ENCODE measurements at regions not wholly inside any gene's neighbourhood (a gene's known extent, or its start where the extent isn't known, plus 50 kb on each side); places are given as distances from the start of the nearest gene placed in this dataset.

DNA sequence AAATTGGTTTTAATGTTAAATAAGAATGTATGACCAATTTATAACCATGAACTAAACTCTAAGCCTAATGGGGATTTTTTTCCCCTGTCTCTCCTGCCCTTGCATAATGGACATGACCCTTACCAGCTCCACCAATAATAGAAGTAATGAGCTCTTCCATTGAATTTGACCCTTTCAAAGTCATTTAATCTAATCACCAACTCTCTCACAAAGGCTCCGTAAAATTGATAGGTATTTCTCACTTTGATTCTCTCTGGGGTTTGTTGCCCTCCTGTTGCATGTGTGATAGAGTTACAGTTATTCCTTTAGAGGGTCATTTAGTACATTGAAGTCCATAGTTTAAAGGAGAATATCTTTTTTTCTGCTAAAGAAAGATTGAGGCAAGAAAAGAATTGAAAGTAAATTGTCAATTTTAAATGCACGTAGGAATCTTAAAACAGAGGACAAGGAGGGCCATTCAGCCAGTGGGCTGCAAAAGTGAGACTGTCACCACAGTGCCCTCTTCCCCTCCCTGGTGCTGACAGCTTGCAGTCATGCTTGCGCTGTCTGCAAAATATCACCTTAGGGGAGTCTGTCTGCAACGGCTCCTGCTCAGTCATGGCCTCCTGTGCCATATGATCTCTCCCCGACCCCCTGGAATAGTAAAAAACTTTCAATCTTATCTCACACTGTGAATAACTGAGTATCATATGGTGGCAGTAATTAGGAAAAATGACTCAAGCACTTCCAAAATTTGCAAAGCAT lies 307.5 kb upstream of the GNPDA2 start:
- Histone ChIP-seq H3K4me2 (ENCODE audit: control insufficient read depth, insufficient read depth) (no peak overlapping the region), H4K20me1 (ENCODE audit: control insufficient read depth, insufficient read depth) (no peaks in the 10 kb centered on the region), H3K27me3 (replicated peaks in 1 of 2; ENCODE audit: control insufficient read depth in 2 of 2, insufficient read depth in 2 of 2, low read length in 1 of 2) (no peaks in the 10 kb centered on the region), H3K79me2 (ENCODE audit: control insufficient read depth, insufficient read depth, low read length) (no peaks in the 10 kb centered on the region), H3K36me3 (ENCODE audit: control insufficient read depth in 2 of 2, insufficient read depth in 2 of 2, low read length in 1 of 2) (no peaks in the 10 kb centered on the region), H3K27ac (ENCODE audit: control insufficient read depth, insufficient read depth) (no peak overlapping the region), H2AFZ (ENCODE audit: control insufficient read depth, low read depth, low read length) (no peak overlapping the region), H3K4me1 (ENCODE audit: control insufficient read depth, insufficient read depth, low read length) (no peaks in the 10 kb centered on the region), H3K9ac (ENCODE audit: control insufficient read depth, insufficient read depth, low read length) (no peak overlapping the region), H3K9me3 (replicated peaks; ENCODE audit: control insufficient read depth, insufficient read depth, low read length) (no peaks in the 10 kb centered on the region), H3K4me3 (no peak overlapping the region)
- ChIA-PET RAD21 (ENCODE audit: unreplicated experiment) (no interaction called here), SMC1A (ENCODE audit: uncharacterized antibody, unreplicated experiment) (interaction anchor here (0.6 kb wide), 1 partner anchor 356 kb away, joined by 3 read pairs; no protein-coding TSS in a partner anchor), CTCF (no interaction called here), POLR2A (no interaction called here)
- DNase-seq (ENCODE audit: low read depth, low spot score) = no peak
- in situ Hi-C loops (cut with MboI) = no loop called here
- no TSS peak for BruUV-seq (replicated peaks)
- TF ChIP-seq TAF1 (IDR thresholded peaks at IDR 0.05; ENCODE audit: borderline replicate concordance, low read depth, low read length) (no peak), SMARCA5 (IDR thresholded peaks at IDR 0.05) (no peak), SMAD1 (IDR thresholded peaks at IDR 0.05; ENCODE audit: low read depth, partially characterized antibody) (no peak), ESRRA (IDR thresholded peaks at IDR 0.05; ENCODE audit: low read length) (no peak), PML (IDR thresholded peaks at IDR 0.05; ENCODE audit: low read length) (no peak), BRCA1 (IDR thresholded peaks at IDR 0.05; ENCODE audit: low read depth, low read length) (no peak), NR2C2 (IDR thresholded peaks at IDR 0.05; ENCODE audit: borderline replicate concordance, control insufficient read depth, insufficient read length, low read depth) (no peak), SREBF1 (IDR thresholded peaks at IDR 0.05; ENCODE audit: low read length) (no peak), CBX3 (IDR thresholded peaks at IDR 0.05; ENCODE audit: borderline replicate concordance, low read depth) (no peak), SP1 (IDR thresholded peaks at IDR 0.05; ENCODE audit: low read depth, low read length) (no peak), CHD2 (IDR thresholded peaks at IDR 0.05; ENCODE audit: borderline replicate concordance, low read depth, low read length) (no peak), MYC (IDR thresholded peaks at IDR 0.05; ENCODE audit: insufficient read depth, insufficient read length, insufficient replicate concordance, low read length, severe bottlenecking) (no peak), IKZF1 (conservative IDR thresholded peaks at IDR 0.05) (no peak), GABPA (IDR thresholded peaks at IDR 0.05; ENCODE audit: low read depth) (no peak), SIX5 (IDR thresholded peaks at IDR 0.05; ENCODE audit: low read depth, low read length, severe bottlenecking) (no peak)
- TF ChIP-seq, protein P1, sequence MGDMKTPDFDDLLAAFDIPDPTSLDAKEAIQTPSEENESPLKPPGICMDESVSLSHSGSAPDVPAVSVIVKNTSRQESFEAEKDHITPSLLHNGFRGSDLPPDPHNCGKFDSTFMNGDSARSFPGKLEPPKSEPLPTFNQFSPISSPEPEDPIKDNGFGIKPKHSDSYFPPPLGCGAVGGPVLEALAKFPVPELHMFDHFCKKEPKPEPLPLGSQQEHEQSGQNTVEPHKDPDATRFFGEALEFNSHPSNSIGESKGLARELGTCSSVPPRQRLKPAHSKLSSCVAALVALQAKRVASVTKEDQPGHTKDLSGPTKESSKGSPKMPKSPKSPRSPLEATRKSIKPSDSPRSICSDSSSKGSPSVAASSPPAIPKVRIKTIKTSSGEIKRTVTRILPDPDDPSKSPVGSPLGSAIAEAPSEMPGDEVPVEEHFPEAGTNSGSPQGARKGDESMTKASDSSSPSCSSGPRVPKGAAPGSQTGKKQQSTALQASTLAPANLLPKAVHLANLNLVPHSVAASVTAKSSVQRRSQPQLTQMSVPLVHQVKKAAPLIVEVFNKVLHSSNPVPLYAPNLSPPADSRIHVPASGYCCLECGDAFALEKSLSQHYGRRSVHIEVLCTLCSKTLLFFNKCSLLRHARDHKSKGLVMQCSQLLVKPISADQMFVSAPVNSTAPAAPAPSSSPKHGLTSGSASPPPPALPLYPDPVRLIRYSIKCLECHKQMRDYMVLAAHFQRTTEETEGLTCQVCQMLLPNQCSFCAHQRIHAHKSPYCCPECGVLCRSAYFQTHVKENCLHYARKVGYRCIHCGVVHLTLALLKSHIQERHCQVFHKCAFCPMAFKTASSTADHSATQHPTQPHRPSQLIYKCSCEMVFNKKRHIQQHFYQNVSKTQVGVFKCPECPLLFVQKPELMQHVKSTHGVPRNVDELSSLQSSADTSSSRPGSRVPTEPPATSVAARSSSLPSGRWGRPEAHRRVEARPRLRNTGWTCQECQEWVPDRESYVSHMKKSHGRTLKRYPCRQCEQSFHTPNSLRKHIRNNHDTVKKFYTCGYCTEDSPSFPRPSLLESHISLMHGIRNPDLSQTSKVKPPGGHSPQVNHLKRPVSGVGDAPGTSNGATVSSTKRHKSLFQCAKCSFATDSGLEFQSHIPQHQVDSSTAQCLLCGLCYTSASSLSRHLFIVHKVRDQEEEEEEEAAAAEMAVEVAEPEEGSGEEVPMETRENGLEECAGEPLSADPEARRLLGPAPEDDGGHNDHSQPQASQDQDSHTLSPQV (IDR thresholded peaks at IDR 0.05) = no peak
- TF ChIP-seq, protein P2, sequence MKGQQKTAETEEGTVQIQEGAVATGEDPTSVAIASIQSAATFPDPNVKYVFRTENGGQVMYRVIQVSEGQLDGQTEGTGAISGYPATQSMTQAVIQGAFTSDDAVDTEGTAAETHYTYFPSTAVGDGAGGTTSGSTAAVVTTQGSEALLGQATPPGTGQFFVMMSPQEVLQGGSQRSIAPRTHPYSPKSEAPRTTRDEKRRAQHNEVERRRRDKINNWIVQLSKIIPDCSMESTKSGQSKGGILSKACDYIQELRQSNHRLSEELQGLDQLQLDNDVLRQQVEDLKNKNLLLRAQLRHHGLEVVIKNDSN (IDR thresholded peaks at IDR 0.05; ENCODE audit: borderline replicate concordance, extremely low read length, insufficient read depth, low read depth, low read length) = no peak
- no peak for FAIRE-seq
- intact Hi-C loops (cut with micrococcal nuclease; ENCODE audit: unreplicated experiment) = no loop called here
- WGBS (ENCODE audit: insufficient coverage, insufficient replicate concordance, low lambda C conversion rate, missing lambda C conversion rate) = 20% methylated on average over 5 of the region's 5 CpGs
- ATAC-seq = no peak

Measured in GM12878 (cell line).